SK-N-SH (cell line): ENCODE measurements at regions not wholly inside any gene's neighbourhood (a gene's known extent, or its start where the extent isn't known, plus 50 kb on each side); places are given as distances from the start of the nearest gene placed in this dataset.

Experiments
- EZH2phosphoT487 ChIP-seq: fragments of 200-600 bp; sonication (generic); IDR thresholded peaks from 2 replicates; pipeline ENCODE4 v1.6.1; 2017; ENCODE audit warnings: low read depth, mixed run types, mild to moderate bottlenecking, antibody characterized with exemption, moderate library complexity, borderline replicate concordance
- FOSL2 ChIP-seq: IDR thresholded peaks from 2 replicates; pipeline ENCODE4 v1.4.0; 2012; ENCODE audit warnings: low read depth, mild to moderate bottlenecking, moderate library complexity, borderline replicate concordance
- GABPA ChIP-seq: IDR thresholded peaks from 2 replicates; pipeline ENCODE4 v1.4.0; 2012; ENCODE audit warnings: low read depth, mild to moderate bottlenecking
- RCOR1 ChIP-seq: fragments of 150-350 bp; IDR thresholded peaks from 2 replicates; pipeline ENCODE4 v1.6.1; 2017; ENCODE audit warnings: antibody characterized with exemption, low read length
- SIN3A ChIP-seq: IDR thresholded peaks from 2 replicates; pipeline ENCODE4 v1.6.1; 2012; ENCODE audit warnings: low read depth, mild to moderate bottlenecking, low read length, moderate library complexity, borderline replicate concordance
- TF ChIP-seq, protein P1 (sequence below): fragments of 200-600 bp; sonication (generic); IDR thresholded peaks from 2 replicates; pipeline ENCODE4 v1.6.1; 2017; ENCODE audit warnings: antibody characterized with exemption, mild to moderate bottlenecking, moderate library complexity
- TF ChIP-seq, protein P2 (sequence below): fragments of 150-350 bp; IDR thresholded peaks from 2 replicates; pipeline ENCODE4 v1.6.1; 2016; ENCODE audit warnings: mild to moderate bottlenecking, low read depth, low read length
- TF ChIP-seq, protein P3 (sequence below): IDR thresholded peaks from 2 replicates; pipeline ENCODE4 v1.4.0; 2012; ENCODE audit warnings: low read depth
- TF ChIP-seq, protein P4 (sequence below): IDR thresholded peaks from 2 replicates; pipeline ENCODE4 v1.4.0; 2012; ENCODE audit warnings: low read depth, borderline replicate concordance

DNA sequence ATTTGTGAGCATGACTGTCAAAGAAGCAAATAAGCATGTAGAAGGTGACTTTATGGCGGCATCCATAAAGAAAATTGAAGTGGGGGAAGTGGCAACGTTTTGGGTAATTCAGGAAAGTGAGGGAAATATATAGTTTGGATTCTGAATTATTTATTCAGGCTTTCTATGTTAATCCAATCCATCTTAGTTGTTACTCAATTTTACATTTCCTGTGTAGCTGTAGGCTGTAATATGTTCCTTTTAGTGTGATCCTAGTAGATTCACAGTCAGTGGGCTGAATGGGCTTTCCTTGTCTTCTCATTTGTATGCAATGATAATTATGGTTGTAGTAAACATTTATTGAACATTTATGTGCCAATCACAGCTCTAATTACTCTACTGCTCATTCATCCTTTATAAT lies 654.1 kb downstream of the EDEM1 start:
- TF ChIP-seq, protein P1, sequence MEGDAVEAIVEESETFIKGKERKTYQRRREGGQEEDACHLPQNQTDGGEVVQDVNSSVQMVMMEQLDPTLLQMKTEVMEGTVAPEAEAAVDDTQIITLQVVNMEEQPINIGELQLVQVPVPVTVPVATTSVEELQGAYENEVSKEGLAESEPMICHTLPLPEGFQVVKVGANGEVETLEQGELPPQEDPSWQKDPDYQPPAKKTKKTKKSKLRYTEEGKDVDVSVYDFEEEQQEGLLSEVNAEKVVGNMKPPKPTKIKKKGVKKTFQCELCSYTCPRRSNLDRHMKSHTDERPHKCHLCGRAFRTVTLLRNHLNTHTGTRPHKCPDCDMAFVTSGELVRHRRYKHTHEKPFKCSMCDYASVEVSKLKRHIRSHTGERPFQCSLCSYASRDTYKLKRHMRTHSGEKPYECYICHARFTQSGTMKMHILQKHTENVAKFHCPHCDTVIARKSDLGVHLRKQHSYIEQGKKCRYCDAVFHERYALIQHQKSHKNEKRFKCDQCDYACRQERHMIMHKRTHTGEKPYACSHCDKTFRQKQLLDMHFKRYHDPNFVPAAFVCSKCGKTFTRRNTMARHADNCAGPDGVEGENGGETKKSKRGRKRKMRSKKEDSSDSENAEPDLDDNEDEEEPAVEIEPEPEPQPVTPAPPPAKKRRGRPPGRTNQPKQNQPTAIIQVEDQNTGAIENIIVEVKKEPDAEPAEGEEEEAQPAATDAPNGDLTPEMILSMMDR = no peak
- TF ChIP-seq, protein P2, sequence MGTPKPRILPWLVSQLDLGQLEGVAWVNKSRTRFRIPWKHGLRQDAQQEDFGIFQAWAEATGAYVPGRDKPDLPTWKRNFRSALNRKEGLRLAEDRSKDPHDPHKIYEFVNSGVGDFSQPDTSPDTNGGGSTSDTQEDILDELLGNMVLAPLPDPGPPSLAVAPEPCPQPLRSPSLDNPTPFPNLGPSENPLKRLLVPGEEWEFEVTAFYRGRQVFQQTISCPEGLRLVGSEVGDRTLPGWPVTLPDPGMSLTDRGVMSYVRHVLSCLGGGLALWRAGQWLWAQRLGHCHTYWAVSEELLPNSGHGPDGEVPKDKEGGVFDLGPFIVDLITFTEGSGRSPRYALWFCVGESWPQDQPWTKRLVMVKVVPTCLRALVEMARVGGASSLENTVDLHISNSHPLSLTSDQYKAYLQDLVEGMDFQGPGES = no peak
- TF ChIP-seq GABPA = no peak
- TF ChIP-seq EZH2phosphoT487 = no peak
- TF ChIP-seq SIN3A = no peak
- TF ChIP-seq FOSL2 = no peak
- TF ChIP-seq RCOR1 = no peak
- TF ChIP-seq, protein P3, sequence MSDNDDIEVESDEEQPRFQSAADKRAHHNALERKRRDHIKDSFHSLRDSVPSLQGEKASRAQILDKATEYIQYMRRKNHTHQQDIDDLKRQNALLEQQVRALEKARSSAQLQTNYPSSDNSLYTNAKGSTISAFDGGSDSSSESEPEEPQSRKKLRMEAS = no peak
- TF ChIP-seq, protein P4, sequence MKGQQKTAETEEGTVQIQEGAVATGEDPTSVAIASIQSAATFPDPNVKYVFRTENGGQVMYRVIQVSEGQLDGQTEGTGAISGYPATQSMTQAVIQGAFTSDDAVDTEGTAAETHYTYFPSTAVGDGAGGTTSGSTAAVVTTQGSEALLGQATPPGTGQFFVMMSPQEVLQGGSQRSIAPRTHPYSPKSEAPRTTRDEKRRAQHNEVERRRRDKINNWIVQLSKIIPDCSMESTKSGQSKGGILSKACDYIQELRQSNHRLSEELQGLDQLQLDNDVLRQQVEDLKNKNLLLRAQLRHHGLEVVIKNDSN = no peak
